PC-3 (cell line): ENCODE measurements at regions not wholly inside any gene's neighbourhood (a gene's known extent, or its start where the extent isn't known, plus 50 kb on each side); places are given as distances from the start of the nearest gene placed in this dataset.

Source experiments
- ATAC-seq: fragments of 200-7000 bp; cut with Tn5 transposase; 2 replicates; pipeline ENCODE4 v1.9.1; 2020; ENCODE audit warnings: mild to moderate bottlenecking, moderate library complexity
- BruUV-seq: library from RNA; stranded (reverse); fragments of 400-500 nt; replicated peaks from 2 replicates; lab custom pipeline; 2021; lab: Mats Ljungman, UMichigan
- CTCF ChIA-PET: fragments of 300-600 bp; sonication (Branson Sonifier 250); formaldehyde crosslinking; loops from one replicate; lab custom pipeline; 2022; ENCODE audit warnings: antibody characterized with exemption; lab: Charles Lee
- POLR2A ChIA-PET: fragments of 300-600 bp; sonication (Branson Sonifier 250); formaldehyde crosslinking; loops from one replicate; lab custom pipeline; 2022; ENCODE audit warnings: antibody characterized with exemption; ENCODE audit not compliant: unreplicated experiment; lab: Charles Lee
- DNase-seq: peaks from one replicate; pipeline ENCODE4 v3.0.0-alpha.2; 2015
- H2AFZ ChIP-seq: fragments of 300-600 bp; sonication (generic); 2 replicates; pipeline ENCODE4 v1.6.0; 2016; ENCODE audit warnings: antibody characterized with exemption, low read length
- H3F3A ChIP-seq: fragments of 300-600 bp; sonication (generic); one replicate; pipeline ENCODE4 v1.6.0; 2017; ENCODE audit warnings: antibody characterized with exemption, low read length, control low read depth, mild to moderate bottlenecking; ENCODE audit not compliant: unreplicated experiment
- H3K27ac ChIP-seq: fragments of 300-600 bp; sonication (generic); 2 replicates; pipeline ENCODE4 v1.5.1; 2016; ENCODE audit warnings: mild to moderate bottlenecking, low read length
- H3K27me3 ChIP-seq: fragments of 300-600 bp; sonication (generic); 2 replicates; pipeline ENCODE4 v1.6.1; 2016; ENCODE audit warnings: low read length, mixed read lengths
- H3K36me3 ChIP-seq: fragments of 300-600 bp; sonication (generic); 2 replicates; pipeline ENCODE4 v1.6.1; 2016; ENCODE audit warnings: low read depth, mixed run types, low read length, mixed read lengths
- H3K4me1 ChIP-seq: fragments of 300-600 bp; sonication (generic); 2 replicates; pipeline ENCODE4 v1.5.1; 2016; ENCODE audit warnings: low read length; ENCODE audit not compliant: insufficient read depth
- H3K4me2 ChIP-seq: fragments of 300-600 bp; sonication (generic); 2 replicates; pipeline ENCODE4 v1.6.0; 2016; ENCODE audit warnings: low read length
- H3K4me3 ChIP-seq: fragments of 300-600 bp; sonication (generic); 2 replicates; pipeline ENCODE4 v1.5.1; 2016; ENCODE audit warnings: mild to moderate bottlenecking, low read length, mixed read lengths
- H3K79me2 ChIP-seq: fragments of 300-600 bp; sonication (generic); 2 replicates; pipeline ENCODE4 v1.6.1; 2017; ENCODE audit warnings: low read length, mixed read lengths
- H3K9ac ChIP-seq: fragments of 300-600 bp; sonication (generic); 2 replicates; pipeline ENCODE4 v1.6.0; 2016; ENCODE audit warnings: mild to moderate bottlenecking, low read length
- H3K9me2 ChIP-seq: fragments of 300-600 bp; sonication (generic); replicated peaks from 2 replicates; pipeline ENCODE4 v1.6.1; 2016; ENCODE audit warnings: mixed run types, low read length, mixed read lengths
- H3K9me3 ChIP-seq: fragments of 300-600 bp; sonication (generic); 2 replicates; pipeline ENCODE4 v1.6.1; 2016; ENCODE audit warnings: low read length, mixed read lengths
- H4K20me1 ChIP-seq: fragments of 300-600 bp; sonication (generic); 2 replicates; pipeline ENCODE4 v1.6.1; 2016; ENCODE audit warnings: low read length, mixed read lengths
- EZH2 ChIP-seq: fragments of 300-600 bp; sonication (generic); IDR thresholded peaks from one replicate; pipeline ENCODE4 v1.6.1; 2017; ENCODE audit warnings: antibody characterized with exemption, mild to moderate bottlenecking, low read length; ENCODE audit not compliant: unreplicated experiment
- EZH2phosphoT487 ChIP-seq: fragments of 300-600 bp; sonication (generic); IDR thresholded peaks from 2 replicates; pipeline ENCODE4 v1.6.1; 2018; ENCODE audit warnings: mild to moderate bottlenecking, antibody characterized with exemption, low read length, borderline replicate concordance
- intact Hi-C: fragments of 100-400 bp; cut with micrococcal nuclease; formaldehyde crosslinking; loops from 2 replicates; pipeline ENCODE4 v1.9.0; 2023
- TF ChIP-seq, protein P1 (sequence below): fragments of 300-600 bp; sonication (generic); conservative IDR thresholded peaks from 2 replicates; pipeline ENCODE4 v1.5.1; 2017; ENCODE audit warnings: antibody characterized with exemption, low read depth, mild to moderate bottlenecking, low read length

DNA sequence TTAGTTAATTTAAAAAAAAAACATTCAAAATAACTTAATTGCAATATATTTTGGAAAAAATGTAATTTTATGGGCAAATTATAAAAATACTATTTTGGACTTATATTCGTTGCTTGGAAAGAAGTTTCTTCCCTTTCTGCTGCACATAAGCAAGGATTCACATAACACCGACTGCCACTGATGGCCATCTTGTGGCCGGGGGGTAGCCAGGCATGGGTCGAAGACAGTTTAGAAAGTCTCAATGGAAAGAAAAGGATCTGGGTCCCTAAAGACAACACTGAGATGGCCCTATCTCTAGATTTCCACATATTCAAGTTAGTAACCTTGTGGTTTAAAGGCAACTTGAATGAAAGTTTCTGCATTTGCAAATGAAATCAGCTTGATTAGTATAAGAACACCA is 318.6 kb downstream of the AKAIN1 start:
- H3K4me3 ChIP-seq = no peak overlapping the region
- no peaks in the 10 kb centered on the region for H3K27me3 ChIP-seq
- H3K9ac ChIP-seq = no peak overlapping the region
- no peaks in the 10 kb centered on the region for H3K36me3 ChIP-seq
- TF ChIP-seq EZH2 (no peak), EZH2phosphoT487 (no peak)
- TF ChIP-seq, protein P1, sequence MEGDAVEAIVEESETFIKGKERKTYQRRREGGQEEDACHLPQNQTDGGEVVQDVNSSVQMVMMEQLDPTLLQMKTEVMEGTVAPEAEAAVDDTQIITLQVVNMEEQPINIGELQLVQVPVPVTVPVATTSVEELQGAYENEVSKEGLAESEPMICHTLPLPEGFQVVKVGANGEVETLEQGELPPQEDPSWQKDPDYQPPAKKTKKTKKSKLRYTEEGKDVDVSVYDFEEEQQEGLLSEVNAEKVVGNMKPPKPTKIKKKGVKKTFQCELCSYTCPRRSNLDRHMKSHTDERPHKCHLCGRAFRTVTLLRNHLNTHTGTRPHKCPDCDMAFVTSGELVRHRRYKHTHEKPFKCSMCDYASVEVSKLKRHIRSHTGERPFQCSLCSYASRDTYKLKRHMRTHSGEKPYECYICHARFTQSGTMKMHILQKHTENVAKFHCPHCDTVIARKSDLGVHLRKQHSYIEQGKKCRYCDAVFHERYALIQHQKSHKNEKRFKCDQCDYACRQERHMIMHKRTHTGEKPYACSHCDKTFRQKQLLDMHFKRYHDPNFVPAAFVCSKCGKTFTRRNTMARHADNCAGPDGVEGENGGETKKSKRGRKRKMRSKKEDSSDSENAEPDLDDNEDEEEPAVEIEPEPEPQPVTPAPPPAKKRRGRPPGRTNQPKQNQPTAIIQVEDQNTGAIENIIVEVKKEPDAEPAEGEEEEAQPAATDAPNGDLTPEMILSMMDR = no peak
- BruUV-seq = no TSS peak
- no peak overlapping the region for H3K27ac ChIP-seq
- H3K9me2 ChIP-seq = no peaks in the 10 kb centered on the region
- POLR2A ChIA-PET = no interaction called here
- H3F3A ChIP-seq = no peaks in the 10 kb centered on the region
- intact Hi-C loops = no loop called here
- no peak overlapping the region for H2AFZ ChIP-seq
- H3K9me3 ChIP-seq = peaks cover 26% of the 10 kb centered on the region; the same call in 1 of the 2 replicates
- no peaks in the 10 kb centered on the region for H4K20me1 ChIP-seq
- DNase-seq (no peak), ATAC-seq (no peak)
- no peak overlapping the region for H3K4me2 ChIP-seq
- no peaks in the 10 kb centered on the region for H3K79me2 ChIP-seq
- H3K4me1 ChIP-seq = no peaks in the 10 kb centered on the region
- CTCF ChIA-PET = no interaction called here

- H3K9me2 ChIP-seq = no peaks in the 10 kb centered on the region
- no peak overlapping the region for H3K4me2 ChIP-seq
- H3K4me3 ChIP-seq = no peak overlapping the region
- no peak overlapping the region for H3K9ac ChIP-seq
- DNase-seq = no peak
- no peaks in the 10 kb centered on the region for H3K4me1 ChIP-seq
- H4K20me1 ChIP-seq = no peaks in the 10 kb centered on the region
- no peak for ATAC-seq
- no peaks in the 10 kb centered on the region for H3K79me2 ChIP-seq
- no peaks in the 10 kb centered on the region for H3K27me3 ChIP-seq
- TF ChIP-seq, protein P1 = no peak
- TF ChIP-seq EZH2phosphoT487 (no peak), EZH2 (no peak)
- H3K36me3 ChIP-seq = no peaks in the 10 kb centered on the region
- ChIA-PET POLR2A (no interaction called here), CTCF (no interaction called here)
- H3K27ac ChIP-seq = no peak overlapping the region
- H2AFZ ChIP-seq = no peak overlapping the region
- peaks cover 42% of the 10 kb centered on the region; the same call in 1 of the 2 replicates for H3K9me3 ChIP-seq
- intact Hi-C loops = no loop called here
- BruUV-seq = no TSS peak
- H3F3A ChIP-seq = no peaks in the 10 kb centered on the region
These were observed 325.9 kb downstream of the AKAIN1 start for GRCh38 chr18:4871197-4871596.

DNA sequence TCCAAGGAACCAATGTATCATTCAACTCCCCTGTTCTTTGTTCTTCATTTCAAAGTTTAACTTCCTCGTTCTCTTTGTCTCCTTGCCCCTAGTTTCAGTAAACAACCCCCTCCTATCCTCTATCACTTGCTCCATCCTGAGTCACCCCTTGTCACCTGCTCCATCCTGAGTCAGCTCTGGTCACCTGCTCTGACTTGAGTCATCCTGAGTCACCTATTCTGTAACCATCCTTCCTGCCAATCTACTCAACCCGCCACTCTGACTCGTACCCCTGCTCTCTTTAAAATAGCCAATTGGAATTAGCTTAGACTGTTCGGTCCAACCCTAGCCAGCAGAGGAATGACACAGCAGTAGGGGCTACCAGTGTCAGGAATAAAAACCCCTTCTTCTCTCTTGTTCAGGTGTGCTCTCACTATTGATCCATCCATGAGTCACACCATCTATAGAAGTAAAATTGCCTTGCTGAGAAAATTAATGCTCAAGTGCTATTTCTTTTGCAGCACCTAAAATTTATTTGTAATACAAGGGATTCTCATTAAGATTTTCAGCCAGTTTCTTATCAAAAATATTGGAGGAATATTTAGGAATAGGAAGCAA is 326.8 kb downstream of the AKAIN1 start:
- Histone ChIP-seq H4K20me1 (no peaks in the 10 kb centered on the region), H3K4me2 (no peak overlapping the region), H3K36me3 (no peaks in the 10 kb centered on the region), H2AFZ (no peak overlapping the region), H3K27ac (no peak overlapping the region), H3K9me3 (peaks cover 51% of the 10 kb centered on the region; the same call in 1 of the 2 replicates), H3K4me1 (no peaks in the 10 kb centered on the region), H3K79me2 (no peaks in the 10 kb centered on the region), H3K9me2 (no peaks in the 10 kb centered on the region), H3K4me3 (no peak overlapping the region), H3K27me3 (no peaks in the 10 kb centered on the region), H3F3A (no peaks in the 10 kb centered on the region), H3K9ac (no peak overlapping the region)
- POLR2A ChIA-PET = no interaction called here
- CTCF ChIA-PET = no interaction called here
- intact Hi-C loops = no loop called here
- TF ChIP-seq, protein P1 = no peak
- no peak for TF ChIP-seq EZH2
- TF ChIP-seq EZH2phosphoT487 = no peak
- no TSS peak for BruUV-seq
- ATAC-seq (no peak), DNase-seq (no peak)
